GM23338 (cell line): ENCODE measurements at regions not wholly inside any gene's neighbourhood (a gene's known extent, or its start where the extent isn't known, plus 50 kb on each side); places are given as distances from the start of the nearest gene placed in this dataset.

Source experiments
- CTCF ChIP-seq, 2 experiments: fragments of 200-600 bp in 1 of 2; sonication (generic) in 1 of 2; conservative IDR thresholded peaks; 2 replicates each; pipeline versions ENCODE4 v1.5.1 to v1.6.1; 2016 to 2017; ENCODE audit warnings: antibody characterized with exemption in 2 of 2, low read depth in 2 of 2, mild to moderate bottlenecking in 2 of 2, moderate library complexity in 1 of 2
- EZH2 ChIP-seq: fragments of 200-600 bp; sonication (generic); IDR thresholded peaks from one replicate; pipeline ENCODE4 v1.8.0; 2017; ENCODE audit warnings: antibody characterized with exemption, mild to moderate bottlenecking, low read depth; ENCODE audit not compliant: unreplicated experiment
- POLR2AphosphoS5 ChIP-seq: IDR thresholded peaks from 2 replicates; pipeline ENCODE4 v1.6.1; 2016; ENCODE audit warnings: antibody characterized with exemption, low read depth

- TF ChIP-seq CTCF (conservative IDR thresholded peaks at IDR 0.05; ENCODE audit: low read depth in 2 of 2) (no peak), POLR2AphosphoS5 (no peak), EZH2 (no peak)
These were observed 567.0 kb downstream of the METTL15 start for GRCh38 chr11:28675183-28675582.
